Dendritic cell treated with granulocyte-macrophage colony-stimulating factor and Interleukin-4, amounts not matched to agents 40 ng/mL and 50 ng/mL, for 4 days (primary cell): ENCODE measurements at regions not wholly inside any gene's neighbourhood (a gene's known extent, or its start where the extent isn't known, plus 50 kb on each side); places are given as distances from the start of the nearest gene placed in this dataset.
"Not testable (repeated sequence)": the region's sequence is repeated elsewhere in the genome, so short reads cannot be mapped to it uniquely, and the experiment has no call there.

Experiments
- H3K27ac Mint-ChIP-seq: one replicate; pipeline ENCODE4 v1.8.0; 2022; ENCODE audit warnings: mild to moderate bottlenecking, mixed read lengths
- H3K27me3 Mint-ChIP-seq: one replicate; pipeline ENCODE4 v1.8.0; 2022; ENCODE audit warnings: mild to moderate bottlenecking, mixed read lengths
- H3K36me3 Mint-ChIP-seq: one replicate; pipeline ENCODE4 v1.8.0; 2022; ENCODE audit warnings: low read depth, mixed read lengths
- H3K4me1 Mint-ChIP-seq: one replicate; pipeline ENCODE4 v1.8.0; 2022; ENCODE audit warnings: low read depth, mixed read lengths
- H3K4me3 Mint-ChIP-seq: one replicate; pipeline ENCODE4 v1.8.0; 2022; ENCODE audit warnings: mild to moderate bottlenecking, moderate library complexity, mixed read lengths
- H3K9me3 Mint-ChIP-seq: one replicate; pipeline ENCODE4 v1.8.0; 2022; ENCODE audit warnings: mixed read lengths
- intact Hi-C: fragments of 100-400 bp; cut with micrococcal nuclease; formaldehyde crosslinking; loops from one replicate; pipeline ENCODE4 v1.15.0; 2022

DNA sequence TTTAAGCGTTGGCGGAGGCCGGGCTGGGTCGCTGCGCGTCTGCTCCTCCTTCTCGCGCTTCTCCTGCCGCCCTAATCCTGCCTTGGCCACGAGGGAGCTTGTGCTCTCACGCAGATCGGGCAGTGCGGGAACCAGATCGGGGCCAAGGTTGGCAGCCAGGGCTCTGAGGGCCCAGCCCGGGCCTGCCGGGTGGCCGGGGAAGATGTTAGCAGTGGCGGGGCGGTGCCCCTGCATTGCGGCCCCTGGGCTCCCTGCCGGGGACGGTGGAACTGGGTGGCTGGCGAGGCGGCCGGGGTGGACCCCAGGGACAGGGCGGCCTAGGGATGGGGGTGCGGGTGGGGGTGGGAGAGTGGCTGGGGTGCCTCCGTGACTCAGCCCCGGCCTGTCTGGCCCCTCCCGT is 297.4 kb downstream of the CACNA1B start:
- H3K4me3 Mint-ChIP-seq, H3K4me1 Mint-ChIP-seq, H3K27ac Mint-ChIP-seq, H3K36me3 Mint-ChIP-seq, H3K9me3 Mint-ChIP-seq, H3K27me3 Mint-ChIP-seq, intact Hi-C loops: not testable (repeated sequence)

DNA sequence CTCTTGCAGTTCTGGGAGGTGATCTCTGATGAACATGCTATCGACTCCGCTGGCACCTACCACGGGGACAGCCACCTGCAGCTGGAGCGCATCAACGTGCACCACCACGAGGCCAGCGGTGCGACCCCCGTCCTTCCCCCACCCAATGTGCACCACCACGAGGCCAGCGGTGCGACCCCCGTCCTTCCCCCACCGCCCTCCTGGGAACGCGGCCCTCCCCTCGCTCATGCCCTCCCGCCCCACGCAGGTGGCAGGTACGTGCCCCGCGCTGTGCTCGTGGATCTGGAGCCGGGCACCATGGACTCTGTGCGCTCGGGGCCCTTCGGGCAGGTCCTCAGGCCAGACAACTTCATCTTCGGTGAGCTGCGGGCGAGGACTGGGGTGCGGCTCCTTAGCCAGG is 297.8 kb downstream of the CACNA1B start:
- H3K4me3 Mint-ChIP-seq = not testable (repeated sequence)

DNA sequence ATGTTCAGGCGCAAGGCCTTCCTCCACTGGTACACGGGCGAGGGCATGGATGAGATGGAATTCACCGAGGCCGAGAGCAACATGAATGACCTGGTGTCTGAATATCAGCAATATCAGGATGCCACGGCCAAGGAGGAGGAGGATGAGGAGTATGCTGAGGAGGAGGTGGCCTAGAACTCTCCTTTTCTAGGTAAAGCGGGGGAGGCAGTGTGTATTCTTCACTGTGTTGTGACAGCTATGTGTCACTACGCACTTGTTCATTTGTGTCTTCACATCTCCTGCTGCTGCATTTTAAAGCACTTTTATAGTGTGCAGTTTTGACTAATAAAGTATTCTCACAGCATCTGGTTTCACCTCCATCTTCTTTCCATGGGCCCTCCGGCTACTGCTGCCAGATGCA is 299.5 kb downstream of the CACNA1B start:
- H3K9me3 Mint-ChIP-seq, H3K27ac Mint-ChIP-seq, intact Hi-C loops, H3K4me1 Mint-ChIP-seq, H3K36me3 Mint-ChIP-seq, H3K4me3 Mint-ChIP-seq, H3K27me3 Mint-ChIP-seq: not testable (repeated sequence)

More for the DNA sequence above, 297.8 kb downstream of the CACNA1B start:
- H3K27me3 Mint-ChIP-seq, H3K27ac Mint-ChIP-seq, H3K36me3 Mint-ChIP-seq, H3K9me3 Mint-ChIP-seq, H3K4me1 Mint-ChIP-seq, intact Hi-C loops: not testable (repeated sequence)

DNA sequence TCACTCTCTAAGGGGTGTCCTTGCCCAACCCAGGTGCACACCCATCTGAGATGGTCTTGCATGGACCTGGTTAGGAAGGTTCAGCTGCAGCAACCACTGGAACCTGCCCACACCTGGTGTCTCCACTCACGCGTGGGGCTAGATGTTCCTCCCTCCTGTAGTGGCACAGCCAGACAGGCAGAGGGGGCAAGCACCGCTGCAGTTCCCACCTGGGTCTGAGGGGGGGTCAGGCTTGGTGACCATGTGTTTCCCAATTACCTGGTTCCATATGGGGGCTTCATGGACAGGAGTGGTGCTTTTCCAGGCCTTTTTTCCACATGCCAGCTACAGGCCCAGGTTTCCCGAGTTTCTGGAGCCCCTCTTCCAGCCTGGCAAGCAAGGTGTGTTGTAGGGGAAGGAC is 301.4 kb downstream of the CACNA1B start:
- H3K27me3 Mint-ChIP-seq, H3K36me3 Mint-ChIP-seq, H3K4me3 Mint-ChIP-seq, H3K9me3 Mint-ChIP-seq, H3K27ac Mint-ChIP-seq, intact Hi-C loops, H3K4me1 Mint-ChIP-seq: not testable (repeated sequence)

DNA sequence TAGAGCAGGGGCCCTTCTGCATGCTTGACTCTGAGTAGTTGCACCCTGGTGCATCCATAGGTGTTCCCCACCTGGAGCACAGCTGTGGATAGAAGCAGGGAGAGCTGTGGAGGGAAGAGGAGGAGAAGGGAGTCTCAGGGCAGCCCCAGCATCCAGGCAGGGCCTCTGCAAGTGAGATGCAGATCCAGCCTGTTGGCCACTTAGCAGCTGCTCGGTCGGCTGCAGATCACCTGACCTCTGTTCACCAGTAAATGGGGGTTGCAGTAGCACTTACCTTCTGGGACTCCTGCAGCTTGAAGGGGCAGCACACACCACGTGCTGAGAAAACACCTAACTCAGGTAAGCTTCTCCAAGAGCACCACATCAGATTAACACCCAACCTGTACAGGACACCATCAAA is 302.1 kb downstream of the CACNA1B start:
- H3K9me3 Mint-ChIP-seq, H3K36me3 Mint-ChIP-seq, H3K4me1 Mint-ChIP-seq, H3K27ac Mint-ChIP-seq, H3K4me3 Mint-ChIP-seq, H3K27me3 Mint-ChIP-seq, intact Hi-C loops: not testable (repeated sequence)

DNA sequence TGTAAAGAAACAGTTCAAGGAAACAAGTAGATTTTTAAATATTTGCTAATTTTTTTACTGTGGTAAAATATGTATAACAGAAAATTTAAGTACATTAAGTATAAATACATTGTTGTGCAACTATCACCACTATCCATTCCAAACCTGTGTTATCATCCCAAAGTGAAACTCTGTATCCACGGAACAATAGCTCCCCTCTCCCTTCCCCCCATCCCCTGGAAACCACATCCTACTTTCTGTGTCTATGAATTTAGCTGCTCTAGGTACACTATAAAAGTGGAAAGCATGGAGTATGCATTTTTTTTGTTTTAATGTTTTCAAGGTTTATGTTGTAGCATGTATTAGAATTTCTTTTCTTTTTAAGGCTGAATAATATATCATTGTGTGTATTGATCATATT is 304.4 kb downstream of the CACNA1B start:
- H3K4me1 Mint-ChIP-seq, H3K27ac Mint-ChIP-seq, H3K4me3 Mint-ChIP-seq, H3K36me3 Mint-ChIP-seq, intact Hi-C loops, H3K9me3 Mint-ChIP-seq: not testable (repeated sequence)
- peaks cover 13% of the 10 kb centered on the region for H3K27me3 Mint-ChIP-seq

DNA sequence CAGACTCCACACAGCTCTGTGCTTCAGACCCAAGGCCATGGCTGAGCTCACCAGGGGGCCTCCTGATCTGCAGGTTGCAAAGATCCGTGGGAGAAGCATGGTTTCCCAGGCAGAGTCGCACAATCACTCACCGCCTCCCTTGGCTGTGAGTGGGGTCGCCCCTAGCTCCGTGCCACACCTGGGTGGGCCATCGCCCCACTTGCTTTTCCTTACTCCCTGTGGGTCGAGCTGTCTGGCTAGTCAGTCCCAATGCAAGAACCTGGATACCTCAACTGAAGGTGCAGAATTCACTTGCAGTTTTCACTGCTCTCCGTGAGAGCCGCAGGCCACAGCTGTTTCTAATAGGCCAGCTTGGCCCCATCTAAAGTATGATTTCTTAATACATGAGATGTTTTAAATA is 319.6 kb downstream of the CACNA1B start:
- H3K4me3 Mint-ChIP-seq, H3K9me3 Mint-ChIP-seq, H3K27ac Mint-ChIP-seq, intact Hi-C loops, H3K4me1 Mint-ChIP-seq, H3K36me3 Mint-ChIP-seq, H3K27me3 Mint-ChIP-seq: not testable (repeated sequence)

DNA sequence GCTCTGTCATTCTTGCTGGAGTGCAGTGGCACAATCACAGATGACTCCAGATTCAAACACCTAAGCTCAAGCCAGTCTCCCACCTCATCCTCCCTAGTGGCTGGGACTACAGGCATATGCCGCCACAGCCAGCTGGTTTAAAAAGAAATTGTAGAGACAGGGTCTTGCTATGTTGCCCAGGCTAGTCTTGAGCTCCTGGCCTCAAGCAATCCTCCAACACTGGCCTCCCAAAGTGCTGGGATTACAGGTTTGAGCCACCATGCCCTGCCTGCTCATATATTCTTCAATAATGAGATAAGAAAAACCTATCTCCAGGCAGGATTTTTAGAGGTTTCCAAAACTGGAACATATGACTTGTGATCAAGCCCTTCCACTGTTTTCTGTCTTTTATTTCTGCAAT is 321.4 kb downstream of the CACNA1B start:
- H3K9me3 Mint-ChIP-seq, H3K27me3 Mint-ChIP-seq, H3K27ac Mint-ChIP-seq, intact Hi-C loops, H3K4me3 Mint-ChIP-seq, H3K4me1 Mint-ChIP-seq, H3K36me3 Mint-ChIP-seq: not testable (repeated sequence)

DNA sequence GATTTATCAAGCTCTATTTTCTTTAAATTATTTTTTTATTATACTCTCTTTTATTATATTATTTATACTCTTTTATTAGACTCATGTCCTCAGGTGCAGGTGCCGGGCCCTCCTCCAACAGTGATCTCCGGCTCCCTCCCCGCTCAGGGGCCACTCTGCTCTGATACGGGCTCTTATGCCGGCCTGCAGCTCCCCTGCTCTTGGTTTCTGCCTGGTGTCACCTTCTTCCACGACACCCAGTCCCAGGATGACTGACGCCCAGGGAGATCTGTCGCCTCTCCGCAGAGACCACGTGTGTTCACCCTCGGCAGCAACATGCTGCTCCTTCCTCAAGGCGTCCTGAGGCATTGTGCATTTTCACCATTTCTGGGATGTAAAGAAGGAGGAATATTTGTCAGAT is 322.3 kb downstream of the CACNA1B start:
- H3K27ac Mint-ChIP-seq, H3K4me3 Mint-ChIP-seq, intact Hi-C loops, H3K4me1 Mint-ChIP-seq, H3K36me3 Mint-ChIP-seq, H3K9me3 Mint-ChIP-seq, H3K27me3 Mint-ChIP-seq: not testable (repeated sequence)

DNA sequence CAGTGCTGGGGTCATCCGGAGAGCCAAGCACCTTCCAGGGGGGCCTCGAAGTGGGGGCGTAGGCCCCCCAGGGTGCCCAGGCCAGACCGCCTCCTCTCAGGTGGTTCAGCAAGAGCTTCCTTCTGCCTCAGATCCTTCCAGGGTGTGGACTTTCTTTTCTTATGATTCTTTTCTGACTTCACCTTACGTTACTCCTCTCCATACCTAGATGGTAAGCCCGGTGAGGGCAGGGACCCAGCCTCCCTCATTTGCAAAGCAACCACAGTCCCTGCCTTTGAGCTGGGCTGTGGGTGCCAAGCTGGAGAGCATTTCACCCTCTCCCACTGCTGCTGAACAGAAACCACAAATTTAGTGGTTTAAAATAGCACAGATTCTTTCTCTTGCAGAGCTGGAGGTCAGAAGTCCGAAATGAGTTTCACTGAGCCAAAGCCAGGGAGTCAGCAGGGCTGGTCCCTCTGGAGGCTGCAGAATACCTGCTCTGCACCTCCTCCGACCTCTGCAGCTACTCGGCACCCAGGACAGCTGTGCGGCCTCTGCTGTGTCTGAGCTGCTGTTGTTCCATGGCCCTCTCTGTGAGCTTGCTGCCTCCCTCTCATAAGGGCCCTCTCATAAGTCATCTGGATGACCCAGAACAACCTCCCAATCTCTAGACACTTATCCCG is 323.0 kb downstream of the CACNA1B start:
- H3K9me3 Mint-ChIP-seq, H3K27me3 Mint-ChIP-seq, H3K4me1 Mint-ChIP-seq, H3K27ac Mint-ChIP-seq, intact Hi-C loops, H3K4me3 Mint-ChIP-seq, H3K36me3 Mint-ChIP-seq: not testable (repeated sequence)

DNA sequence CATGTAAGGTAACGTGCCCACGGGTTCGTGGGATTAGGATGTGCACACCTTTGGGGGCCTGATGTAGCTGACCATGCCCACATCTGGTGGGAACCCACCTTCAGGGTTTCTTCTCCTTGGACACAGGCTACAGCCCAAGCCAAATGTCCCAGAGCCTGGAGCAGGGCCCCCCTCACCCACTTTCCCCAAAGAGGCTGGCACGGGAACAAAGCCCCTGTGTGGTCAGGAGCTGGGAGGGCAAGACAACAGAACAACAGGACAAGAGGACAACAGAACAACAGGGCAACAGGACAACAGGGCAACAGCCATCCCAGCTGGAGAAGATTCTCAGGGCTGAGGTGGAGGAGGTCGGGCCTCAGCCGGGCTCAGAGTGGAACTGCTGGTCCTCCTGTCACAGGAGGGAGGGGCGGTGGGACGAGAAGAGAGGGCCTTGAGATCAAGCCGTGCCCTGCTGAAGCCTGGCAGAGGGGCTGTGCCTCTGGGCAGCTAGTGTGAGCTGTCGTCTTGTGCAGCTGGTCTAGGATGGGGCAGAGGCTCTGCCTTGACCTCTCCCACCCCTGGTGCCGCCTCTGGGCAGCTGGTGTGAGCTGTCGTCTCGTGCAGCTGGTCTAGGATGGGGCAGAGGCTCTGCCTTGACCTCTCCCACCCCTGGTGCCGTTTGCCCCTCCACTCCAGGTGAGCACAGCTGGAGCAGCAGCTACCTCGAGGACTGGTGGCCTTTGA is 323.7 kb downstream of the CACNA1B start:
- H3K27ac Mint-ChIP-seq, H3K27me3 Mint-ChIP-seq, H3K36me3 Mint-ChIP-seq, H3K4me1 Mint-ChIP-seq, intact Hi-C loops, H3K4me3 Mint-ChIP-seq, H3K9me3 Mint-ChIP-seq: not testable (repeated sequence)

DNA sequence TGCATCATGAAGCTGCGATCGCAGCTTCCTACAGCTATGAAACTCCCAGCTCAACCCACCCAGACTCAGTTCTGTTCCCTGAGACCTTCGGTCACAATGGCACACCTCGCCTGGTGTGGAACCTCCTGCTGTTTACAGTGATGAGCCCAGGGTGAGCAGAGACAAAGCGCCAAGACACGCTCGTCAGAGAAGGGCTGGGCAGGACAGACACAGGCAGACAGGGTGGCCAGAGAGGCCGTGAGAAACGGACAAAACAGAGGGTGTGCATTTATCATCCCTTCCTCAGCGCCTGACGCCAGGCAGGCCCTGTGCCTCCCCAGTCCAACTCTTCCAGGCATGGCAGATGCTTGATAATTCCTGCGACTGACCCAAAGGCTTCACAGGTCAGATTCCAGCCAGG is 324.5 kb downstream of the CACNA1B start:
- H3K27ac Mint-ChIP-seq, H3K36me3 Mint-ChIP-seq, intact Hi-C loops, H3K4me3 Mint-ChIP-seq, H3K9me3 Mint-ChIP-seq, H3K27me3 Mint-ChIP-seq, H3K4me1 Mint-ChIP-seq: not testable (repeated sequence)

DNA sequence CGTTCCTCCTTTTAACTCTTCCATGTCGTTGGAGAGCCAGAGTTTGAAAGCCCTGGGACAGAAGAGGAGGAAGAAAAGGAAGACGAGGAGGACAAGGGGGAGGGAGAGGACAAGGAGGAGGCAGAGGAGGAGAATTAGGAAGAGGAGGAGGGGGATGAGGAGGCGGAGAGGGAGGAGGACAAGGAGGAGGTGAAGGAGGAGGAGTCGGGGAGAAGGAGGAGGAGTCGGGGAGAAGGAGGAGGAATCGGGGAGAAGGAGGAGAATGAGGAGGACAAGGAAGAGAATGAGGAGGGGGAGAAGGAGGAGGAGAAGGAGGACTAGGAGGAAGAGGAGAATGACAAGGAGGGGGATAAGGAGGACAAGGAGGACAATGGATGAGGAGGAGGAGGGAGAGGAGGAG is 325.7 kb downstream of the CACNA1B start:
- H3K4me3 Mint-ChIP-seq, H3K27ac Mint-ChIP-seq, H3K36me3 Mint-ChIP-seq, H3K27me3 Mint-ChIP-seq, H3K9me3 Mint-ChIP-seq, H3K4me1 Mint-ChIP-seq, intact Hi-C loops: not testable (repeated sequence)

DNA sequence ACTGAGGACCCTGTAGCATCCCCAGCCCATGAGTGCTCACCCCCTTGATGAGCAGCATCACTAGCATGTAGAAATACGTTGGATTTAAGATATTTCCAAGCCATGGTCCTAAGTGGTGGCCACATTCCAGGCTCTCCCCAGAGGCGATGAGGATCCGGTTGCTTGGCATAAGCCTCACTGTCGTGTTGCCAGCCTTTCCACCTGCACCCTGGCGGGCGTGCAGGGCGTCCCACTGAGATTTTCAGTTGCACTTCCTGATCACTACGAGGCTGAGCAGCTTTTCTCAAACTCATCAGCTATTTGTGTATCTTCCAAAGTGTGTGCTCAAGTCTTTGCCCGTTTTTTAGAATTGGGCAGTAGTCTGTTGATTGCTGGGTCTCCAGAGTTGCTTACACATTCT is 326.3 kb downstream of the CACNA1B start:
- H3K4me3 Mint-ChIP-seq, H3K36me3 Mint-ChIP-seq, intact Hi-C loops: not testable (repeated sequence)

DNA sequence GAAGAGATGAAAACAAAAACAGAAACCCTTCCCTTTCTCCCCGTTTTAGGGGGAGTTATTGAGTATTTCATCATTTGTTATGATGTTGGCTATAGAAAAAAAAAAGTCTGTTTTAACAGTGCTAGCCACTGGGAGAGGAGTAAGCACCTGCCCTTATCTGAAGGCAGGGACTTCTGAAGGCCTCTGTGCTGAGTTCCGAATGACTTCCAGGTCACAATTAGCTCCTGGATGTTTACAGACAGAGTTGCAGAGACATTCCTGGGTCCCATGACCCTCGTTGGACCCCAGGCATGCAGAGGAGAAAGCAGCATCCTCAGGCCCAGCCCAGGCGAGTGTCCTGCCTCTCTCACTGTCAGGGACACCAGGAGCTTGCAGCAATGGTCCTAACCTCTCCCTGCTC is 328.5 kb downstream of the CACNA1B start:
- peaks cover 20% of the 10 kb centered on the region for H3K4me1 Mint-ChIP-seq
- H3K36me3 Mint-ChIP-seq, H3K27me3 Mint-ChIP-seq, H3K27ac Mint-ChIP-seq, intact Hi-C loops, H3K4me3 Mint-ChIP-seq, H3K9me3 Mint-ChIP-seq: not testable (repeated sequence)

More for the DNA sequence above, 326.3 kb downstream of the CACNA1B start:
- not testable (repeated sequence) for H3K27ac Mint-ChIP-seq, H3K4me1 Mint-ChIP-seq, H3K27me3 Mint-ChIP-seq, H3K9me3 Mint-ChIP-seq
